Calu3 (cell line): ENCODE measurements at regions not wholly inside any gene's neighbourhood (a gene's known extent, or its start where the extent isn't known, plus 50 kb on each side); places are given as distances from the start of the nearest gene placed in this dataset.

Experiments
- BruUV-seq: library from RNA; stranded (reverse); fragments of 400-500 nt; replicated peaks from 2 replicates; lab custom pipeline; 2021; lab: Mats Ljungman, UMichigan
- CTCF ChIA-PET: fragments of 300-600 bp; sonication (Branson Sonifier 250); formaldehyde crosslinking; loops from one replicate; lab custom pipeline; 2022; ENCODE audit warnings: antibody characterized with exemption; lab: Charles Lee
- DNase-seq: peaks from one replicate; pipeline ENCODE4 v3.0.0; 2022
- H3K27ac Mint-ChIP-seq: one replicate; pipeline ENCODE4 v1.8.0; 2022; ENCODE audit warnings: mixed read lengths; ENCODE audit not compliant: unreplicated experiment
- H3K27me3 Mint-ChIP-seq: one replicate; pipeline ENCODE4 v1.8.0; 2022; ENCODE audit warnings: mixed read lengths; ENCODE audit not compliant: unreplicated experiment
- H3K36me3 Mint-ChIP-seq: one replicate; pipeline ENCODE4 v1.8.0; 2022; ENCODE audit warnings: mild to moderate bottlenecking, moderate library complexity, mixed read lengths; ENCODE audit not compliant: insufficient read depth, unreplicated experiment
- H3K4me1 Mint-ChIP-seq: one replicate; pipeline ENCODE4 v1.8.0; 2022; ENCODE audit warnings: mild to moderate bottlenecking, low read depth, mixed read lengths; ENCODE audit not compliant: unreplicated experiment
- H3K4me3 Mint-ChIP-seq: one replicate; pipeline ENCODE4 v1.8.0; 2022; ENCODE audit warnings: mild to moderate bottlenecking, low read depth, moderate library complexity, mixed read lengths; ENCODE audit not compliant: unreplicated experiment
- H3K9me3 Mint-ChIP-seq: one replicate; pipeline ENCODE4 v1.8.0; 2022; ENCODE audit warnings: low read depth, mixed read lengths; ENCODE audit not compliant: unreplicated experiment
- intact Hi-C: fragments of 100-400 bp; cut with micrococcal nuclease; formaldehyde crosslinking; loops from one replicate; pipeline ENCODE4 v1.10.0; 2022; ENCODE audit not compliant: unreplicated experiment
- TF ChIP-seq, protein P1 (sequence below): fragments of 200-600 bp; IDR thresholded peaks from one replicate; pipeline ENCODE4 v1.8.0; 2022; ENCODE audit warnings: antibody characterized with exemption; ENCODE audit not compliant: unreplicated experiment

DNA sequence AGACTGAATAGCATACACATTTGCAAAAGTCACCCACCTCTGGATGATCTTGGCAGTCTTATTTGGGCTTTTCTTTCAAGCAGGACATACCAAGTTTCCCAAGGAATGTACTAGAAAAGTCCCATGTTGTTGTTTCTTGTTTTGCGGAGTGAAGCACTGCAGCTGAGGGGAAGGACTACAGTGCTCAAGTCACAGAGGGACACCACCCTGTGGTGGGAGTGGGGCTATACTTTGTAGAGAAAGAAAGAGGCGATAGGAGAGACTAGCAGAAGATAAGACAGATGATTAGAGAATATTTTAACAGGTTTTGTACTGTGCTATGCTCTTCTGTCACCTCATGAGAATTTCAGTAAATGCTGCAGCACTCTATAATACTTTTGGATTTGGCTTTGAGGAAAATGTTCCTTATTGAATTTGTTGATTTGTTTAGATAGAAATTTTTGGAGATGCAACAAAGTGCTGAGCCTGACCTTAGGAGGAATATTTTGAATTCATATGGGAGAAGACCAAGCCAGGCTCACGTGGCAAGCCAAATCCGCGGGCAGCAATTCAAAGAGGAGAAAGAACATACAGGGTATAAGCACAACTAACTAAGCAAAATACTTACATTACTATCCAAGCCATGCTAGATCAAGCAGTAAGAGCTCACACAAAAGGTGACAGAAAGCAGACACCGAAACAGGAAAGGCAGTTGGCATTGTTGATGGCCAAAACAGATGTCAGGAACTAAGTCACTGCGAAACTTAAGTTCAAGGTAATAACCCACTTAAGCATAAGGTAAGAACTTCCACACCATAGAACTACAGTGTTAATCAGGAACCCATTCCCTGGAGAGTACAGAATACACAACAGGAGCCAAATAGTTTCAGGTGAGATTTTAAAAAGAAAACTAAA lies 280.3 kb upstream of the INTU start:
- H3K27ac Mint-ChIP-seq: no peak overlapping the region
- no peaks in the 10 kb centered on the region for H3K4me1 Mint-ChIP-seq
- BruUV-seq: no TSS peak
- H3K4me3 Mint-ChIP-seq: no peak overlapping the region
- intact Hi-C loops: no loop called here
- no peaks in the 10 kb centered on the region for H3K36me3 Mint-ChIP-seq
- CTCF ChIA-PET: no interaction called here
- no peaks in the 10 kb centered on the region for H3K27me3 Mint-ChIP-seq
- no peak for DNase-seq
- TF ChIP-seq, protein P1, sequence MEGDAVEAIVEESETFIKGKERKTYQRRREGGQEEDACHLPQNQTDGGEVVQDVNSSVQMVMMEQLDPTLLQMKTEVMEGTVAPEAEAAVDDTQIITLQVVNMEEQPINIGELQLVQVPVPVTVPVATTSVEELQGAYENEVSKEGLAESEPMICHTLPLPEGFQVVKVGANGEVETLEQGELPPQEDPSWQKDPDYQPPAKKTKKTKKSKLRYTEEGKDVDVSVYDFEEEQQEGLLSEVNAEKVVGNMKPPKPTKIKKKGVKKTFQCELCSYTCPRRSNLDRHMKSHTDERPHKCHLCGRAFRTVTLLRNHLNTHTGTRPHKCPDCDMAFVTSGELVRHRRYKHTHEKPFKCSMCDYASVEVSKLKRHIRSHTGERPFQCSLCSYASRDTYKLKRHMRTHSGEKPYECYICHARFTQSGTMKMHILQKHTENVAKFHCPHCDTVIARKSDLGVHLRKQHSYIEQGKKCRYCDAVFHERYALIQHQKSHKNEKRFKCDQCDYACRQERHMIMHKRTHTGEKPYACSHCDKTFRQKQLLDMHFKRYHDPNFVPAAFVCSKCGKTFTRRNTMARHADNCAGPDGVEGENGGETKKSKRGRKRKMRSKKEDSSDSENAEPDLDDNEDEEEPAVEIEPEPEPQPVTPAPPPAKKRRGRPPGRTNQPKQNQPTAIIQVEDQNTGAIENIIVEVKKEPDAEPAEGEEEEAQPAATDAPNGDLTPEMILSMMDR: no peak
- H3K9me3 Mint-ChIP-seq: no peaks in the 10 kb centered on the region

DNA sequence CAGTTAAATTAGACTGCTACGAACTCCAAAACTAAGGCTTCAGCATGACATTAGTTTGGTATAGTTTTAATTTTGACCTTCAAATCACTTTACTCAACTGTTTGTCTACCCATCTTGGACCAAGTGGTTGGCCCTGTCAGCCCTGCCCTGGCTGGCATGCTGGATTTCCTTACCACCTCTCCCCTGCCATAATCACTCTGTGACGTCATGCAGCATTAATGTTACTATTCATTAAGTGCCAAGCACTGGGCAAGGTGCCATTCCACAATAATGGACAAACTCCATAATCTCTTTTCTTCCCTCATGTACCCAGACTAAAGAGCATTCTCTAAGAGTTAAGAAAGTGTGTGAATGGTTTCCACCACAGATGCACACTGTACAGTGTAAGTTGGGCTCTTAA lies 277.0 kb upstream of the INTU start:
- TF ChIP-seq, protein P1: no peak
- Mint-ChIP-seq H3K36me3 (no peaks in the 10 kb centered on the region), H3K4me1 (no peaks in the 10 kb centered on the region), H3K27me3 (no peaks in the 10 kb centered on the region), H3K4me3 (no peak overlapping the region), H3K27ac (no peak overlapping the region), H3K9me3 (no peaks in the 10 kb centered on the region)
- CTCF ChIA-PET: no interaction called here
- intact Hi-C loops: no loop called here
- no peak for DNase-seq
- BruUV-seq: no TSS peak

DNA sequence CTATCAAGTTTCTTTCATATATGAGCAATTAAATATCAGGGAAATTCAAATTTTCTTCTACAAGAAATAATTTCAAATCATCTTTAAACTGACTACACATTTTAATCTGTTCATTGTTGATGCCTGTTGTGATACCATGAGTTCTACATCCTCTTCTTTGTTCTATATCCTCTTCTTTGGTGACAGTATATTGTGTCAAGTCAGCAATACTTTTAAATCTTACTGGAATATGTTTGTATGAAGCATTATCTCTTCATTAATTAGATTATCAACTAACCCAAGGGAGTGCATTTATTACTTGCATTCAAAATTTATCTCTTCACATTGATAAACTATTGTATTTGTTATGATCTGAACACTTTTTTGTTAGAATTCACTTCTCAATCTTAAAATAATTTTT lies 275.0 kb upstream of the INTU start:
- Mint-ChIP-seq H3K27ac (no peak overlapping the region), H3K36me3 (no peaks in the 10 kb centered on the region), H3K27me3 (no peaks in the 10 kb centered on the region), H3K4me3 (no peak overlapping the region), H3K4me1 (no peaks in the 10 kb centered on the region), H3K9me3 (no peaks in the 10 kb centered on the region)
- BruUV-seq: no TSS peak
- intact Hi-C loops: no loop called here
- TF ChIP-seq, protein P1: no peak
- CTCF ChIA-PET: no interaction called here
- DNase-seq: no peak

DNA sequence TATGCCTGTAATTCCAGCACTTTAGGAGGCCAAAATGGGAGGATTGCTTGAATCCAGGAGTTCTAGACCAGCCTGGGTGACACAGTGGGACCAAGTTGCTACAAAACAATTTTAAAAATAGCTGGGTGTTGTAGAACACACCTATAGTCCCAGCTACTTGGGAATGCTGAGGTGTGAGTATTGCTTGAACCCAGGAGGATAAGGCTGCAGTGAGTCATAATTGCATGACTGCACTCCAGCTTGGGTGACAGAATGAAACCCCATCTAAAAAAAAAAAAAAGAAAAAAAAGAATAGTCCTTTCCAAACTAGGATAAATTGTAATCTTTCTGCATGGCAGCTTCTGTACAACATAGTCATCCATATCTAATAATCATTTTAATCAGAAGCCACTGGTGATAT lies 270.1 kb upstream of the INTU start:
- BruUV-seq: no TSS peak
- H3K27me3 Mint-ChIP-seq: no peaks in the 10 kb centered on the region
- intact Hi-C loops: no loop called here
- H3K9me3 Mint-ChIP-seq: no peaks in the 10 kb centered on the region
- H3K27ac Mint-ChIP-seq: no peak overlapping the region
- H3K36me3 Mint-ChIP-seq: no peaks in the 10 kb centered on the region
- TF ChIP-seq, protein P1: no peak
- CTCF ChIA-PET: no interaction called here
- DNase-seq: no peak
- peaks cover 13% of the 10 kb centered on the region for H3K4me1 Mint-ChIP-seq
- no peak overlapping the region for H3K4me3 Mint-ChIP-seq
